ENCODE measurements at regions not wholly inside any gene's neighbourhood (a gene's known extent, or its start where the extent isn't known, plus 50 kb on each side); places are given as distances from the start of the nearest gene placed in this dataset.

- FAIRE-seq = no peak
Observed at GRCh38 chr21:35236090-35236489, 187.0 kb upstream of the RUNX1 start.

DNA sequence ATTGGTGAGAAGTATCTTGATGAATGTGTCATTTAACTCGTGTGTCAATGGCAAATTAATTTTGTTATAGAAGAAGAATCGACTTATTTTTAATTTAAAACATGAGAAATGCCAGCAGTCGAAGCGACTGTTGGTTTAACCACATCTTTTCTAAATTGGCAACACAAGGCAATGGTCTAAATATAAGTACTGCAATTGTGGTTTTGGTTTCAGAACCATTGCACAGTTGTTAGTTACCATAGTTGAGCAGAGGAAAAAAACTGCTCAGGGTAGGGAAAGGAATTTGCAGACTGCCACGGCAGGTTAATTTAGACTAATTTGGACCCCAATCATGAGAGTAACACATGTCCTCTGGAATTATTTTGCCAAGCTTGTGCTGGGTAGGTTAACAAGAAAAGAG, 185.6 kb upstream of the RUNX1 start:
- FAIRE-seq = no peak

DNA sequence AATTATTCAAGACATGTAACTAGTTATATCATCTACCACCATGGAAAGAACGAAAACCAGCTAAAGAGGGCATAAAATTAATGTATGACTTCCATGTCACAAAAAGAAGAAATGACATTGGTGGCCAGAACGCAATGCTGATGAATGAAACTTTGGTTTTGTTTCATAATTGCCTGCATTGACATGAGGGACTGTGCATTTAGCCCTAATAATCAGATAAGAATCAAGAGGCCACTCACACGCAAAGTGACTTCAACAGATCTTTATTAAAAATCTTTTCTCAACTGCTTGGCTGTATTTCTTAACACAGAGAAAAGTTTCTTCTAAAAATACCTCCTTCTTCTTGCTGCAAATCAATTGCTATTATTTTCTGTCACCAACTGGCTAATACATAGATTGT, 184.7 kb upstream of the RUNX1 start:
- no peak for FAIRE-seq

GRCh38 chr21:35232545-35233176, 183.6 kb upstream of the RUNX1 start:
- no peak for FAIRE-seq

GRCh38 chr21:35231090-35231489, 182.0 kb upstream of the RUNX1 start:
- FAIRE-seq = no peak

GRCh38 chr21:35229290-35229689, 180.2 kb upstream of the RUNX1 start:
- FAIRE-seq = no peak

DNA sequence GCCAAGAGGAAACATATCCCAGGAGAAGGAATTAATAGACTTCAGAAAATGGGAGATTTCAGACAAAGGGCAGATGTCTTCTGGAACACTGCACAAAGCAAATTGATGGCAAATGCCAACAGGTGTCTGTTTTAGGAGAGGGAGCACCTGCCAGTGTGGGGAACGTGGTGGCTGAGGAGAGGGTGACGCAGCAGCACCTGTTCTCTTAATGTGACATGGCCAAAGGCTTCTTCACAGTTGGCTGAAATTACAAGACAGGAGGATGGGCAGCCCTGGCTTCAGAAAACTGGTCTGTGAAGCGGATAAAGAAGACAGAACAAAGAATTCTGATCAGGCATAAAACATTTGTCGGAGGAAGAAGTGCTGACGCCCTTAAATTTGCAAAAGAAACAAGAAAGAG, 178.7 kb upstream of the RUNX1 start:
- FAIRE-seq = no peak

- FAIRE-seq = no peak
Observed at GRCh38 chr21:35226968-35227744, 178.1 kb upstream of the RUNX1 start.

- FAIRE-seq = no peak
Observed at GRCh38 chr21:35226328-35226727, 177.2 kb upstream of the RUNX1 start.

DNA sequence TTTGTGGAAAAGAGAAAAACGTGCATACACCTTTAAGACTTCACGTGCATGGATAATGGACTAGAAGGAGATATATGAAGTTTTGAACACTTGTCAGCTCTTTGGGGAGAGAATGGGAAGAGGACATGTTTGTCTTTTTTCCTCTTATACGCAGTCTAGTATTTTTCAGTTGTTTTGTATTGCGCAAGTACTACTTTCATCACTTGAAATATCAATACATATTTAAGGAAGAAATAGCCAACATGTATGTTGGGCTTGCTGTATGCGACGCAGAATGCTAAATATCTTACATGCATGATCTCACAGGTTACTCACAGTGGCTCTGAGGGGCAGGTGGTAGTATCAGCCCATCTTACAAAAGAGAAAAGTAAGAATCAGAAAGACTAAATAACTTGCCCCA, 176.5 kb upstream of the RUNX1 start:
- no peak for FAIRE-seq

GRCh38 chr21:35223480-35224156, 174.5 kb upstream of the RUNX1 start:
- FAIRE-seq = no peak

DNA sequence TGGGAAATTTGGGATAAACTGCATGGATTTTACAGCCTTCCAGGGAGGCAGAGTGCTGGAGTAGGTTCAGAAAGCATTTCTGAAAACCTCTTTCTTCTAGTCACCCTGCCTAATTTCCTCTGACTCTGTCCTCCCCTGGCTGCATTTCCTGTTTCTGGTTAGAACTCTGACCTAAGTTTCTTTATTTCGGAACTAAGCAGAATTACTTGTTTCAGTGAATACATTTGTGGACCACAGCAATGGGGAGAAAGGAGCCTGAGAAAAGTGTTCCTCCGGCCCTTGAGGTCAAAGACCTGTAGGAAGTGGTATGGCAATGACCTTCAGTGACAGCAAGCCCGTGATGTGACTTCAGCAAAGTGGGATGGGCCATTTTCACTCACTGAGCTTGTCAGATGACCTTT, 173.4 kb upstream of the RUNX1 start:
- no peak for FAIRE-seq

- FAIRE-seq = no peak
Observed at GRCh38 chr21:35222021-35222420, 172.9 kb upstream of the RUNX1 start.

- FAIRE-seq = no peak
Observed at GRCh38 chr21:35220301-35220700, 171.2 kb upstream of the RUNX1 start.

GRCh38 chr21:35219719-35220118, 170.6 kb upstream of the RUNX1 start:
- FAIRE-seq = no peak

GRCh38 chr21:35219291-35219690, 170.2 kb upstream of the RUNX1 start:
- no peak for FAIRE-seq

DNA sequence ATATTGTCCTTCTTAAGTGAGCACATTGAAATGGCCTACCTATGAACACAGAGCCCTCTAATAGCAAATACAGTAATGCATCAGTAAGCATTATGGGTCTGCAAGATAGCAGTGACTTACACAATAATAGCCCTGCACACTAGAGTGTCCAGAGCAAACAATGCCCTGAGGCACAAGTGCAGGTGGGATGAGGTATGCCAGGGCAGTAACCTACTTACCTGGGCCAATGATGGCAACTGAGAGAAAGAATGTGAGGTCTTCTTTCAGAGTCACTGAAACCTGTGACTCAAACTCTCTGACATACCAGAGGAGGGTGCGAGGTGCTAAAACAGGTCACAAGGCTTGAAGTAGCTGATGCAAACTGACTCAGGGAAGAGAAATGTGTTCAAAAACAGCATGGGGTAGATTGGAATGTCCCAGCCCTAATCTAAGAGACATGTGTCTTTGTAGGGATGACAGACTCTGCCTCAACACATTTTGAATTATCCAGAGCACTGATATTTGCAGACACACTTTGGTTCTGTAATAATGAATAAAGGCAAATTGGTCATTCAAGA, 168.5 kb upstream of the RUNX1 start:
- no peak for FAIRE-seq

GRCh38 chr21:35216996-35217395, 167.9 kb upstream of the RUNX1 start:
- FAIRE-seq = no peak

DNA sequence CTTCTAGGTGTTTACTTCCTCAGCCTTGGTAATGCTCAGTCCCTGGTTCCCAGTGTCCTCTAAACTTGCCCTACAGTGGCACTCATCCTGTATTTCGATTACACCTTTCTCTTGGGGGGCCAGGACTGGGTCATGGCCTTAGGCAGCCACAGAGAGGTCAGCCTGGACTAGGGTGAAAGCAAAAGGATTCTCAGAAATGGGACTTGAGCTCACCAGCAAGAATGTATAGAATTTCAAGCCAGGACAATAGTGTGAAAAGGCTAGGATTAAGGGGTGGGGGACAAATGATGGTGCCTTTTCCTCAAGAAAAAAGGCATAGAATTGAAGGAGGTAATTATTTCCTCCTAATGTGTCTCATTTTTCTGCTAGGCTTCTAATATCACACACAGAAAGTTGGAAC, 166.8 kb upstream of the RUNX1 start:
- FAIRE-seq = no peak

DNA sequence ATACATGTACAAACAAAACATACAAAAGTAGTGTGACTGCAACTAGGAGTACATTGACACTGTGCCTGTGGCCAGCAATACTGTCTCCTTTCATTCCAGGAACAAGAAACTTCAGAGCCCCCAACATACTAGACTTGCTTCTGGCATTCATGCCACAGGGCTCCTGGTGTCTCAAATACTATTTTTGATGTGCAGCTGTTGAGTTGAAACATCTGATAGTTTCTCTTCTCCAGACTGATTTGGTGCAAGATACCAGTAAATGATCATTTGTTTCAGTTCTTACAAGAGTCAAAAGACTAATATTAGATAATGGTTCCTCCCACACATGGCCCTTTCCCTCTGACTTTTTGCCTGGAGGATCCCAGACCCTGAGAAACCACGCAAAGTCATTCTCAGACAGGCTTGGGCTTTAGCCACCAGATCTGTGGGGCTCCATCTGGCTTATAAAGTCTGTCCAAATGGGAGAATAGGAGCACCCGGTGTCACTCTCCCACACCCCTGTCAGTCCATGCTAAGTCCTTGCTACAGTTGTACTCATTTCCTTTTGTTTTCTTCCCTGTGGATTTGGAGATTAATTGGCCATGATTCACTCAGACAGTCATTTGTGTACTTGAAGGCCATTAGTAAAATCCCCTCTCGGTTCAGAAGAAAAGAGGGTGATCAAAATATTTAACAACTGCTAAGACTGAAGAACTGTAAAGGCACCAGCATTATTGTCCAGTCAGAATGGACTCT, 163.5 kb upstream of the RUNX1 start:
- FAIRE-seq = no peak

DNA sequence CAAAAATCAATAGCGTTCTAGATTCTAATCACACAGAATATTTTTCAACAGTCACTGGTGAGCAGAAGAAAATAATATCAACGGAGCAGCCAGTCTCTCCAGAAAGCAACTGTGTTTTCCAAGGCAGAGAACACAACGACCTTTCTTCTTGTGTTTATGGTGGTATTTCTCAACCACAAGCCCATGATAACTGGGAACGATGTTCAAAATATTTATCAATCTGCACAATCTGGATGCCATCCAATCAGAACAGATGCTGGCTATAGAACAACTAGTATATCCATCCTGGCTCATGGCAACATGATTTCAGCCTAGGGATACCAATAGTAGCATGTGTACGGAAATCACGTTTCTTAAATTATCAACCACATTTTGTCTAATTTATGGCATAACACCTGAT, 162.7 kb upstream of the RUNX1 start:
- FAIRE-seq = no peak

- FAIRE-seq = no peak
Observed at GRCh38 chr21:35210093-35210492, 161.0 kb upstream of the RUNX1 start.
